IMR-90 (cell line): ENCODE measurements at regions not wholly inside any gene's neighbourhood (a gene's known extent, or its start where the extent isn't known, plus 50 kb on each side); places are given as distances from the start of the nearest gene placed in this dataset.
A peak's percentile ranks its signal among the peaks of the same experiment; 100 is the strongest.

Experiments used
- ATAC-seq: fragments of 200-7000 bp; cut with Tn5 transposase; 2 replicates; pipeline ENCODE4 v1.9.1; 2020; ENCODE audit warnings: low read depth, mild to moderate bottlenecking, moderate library complexity
- BruUV-seq: library from RNA; stranded (reverse); fragments of 400-500 nt; replicated peaks from 2 replicates; lab custom pipeline; 2021; lab: Mats Ljungman, UMichigan
- CTCF ChIA-PET: fragments of 300-600 bp; formaldehyde crosslinking; extraction: SDS; loops from one replicate; lab custom pipeline; 2021; ENCODE audit warnings: antibody characterized with exemption; lab: Yijun Ruan, JAX
- POLR2A ChIA-PET: fragments of 300-600 bp; sonication (Branson Sonifier 250); formaldehyde crosslinking; loops from one replicate; lab custom pipeline; 2022; ENCODE audit warnings: antibody characterized with exemption; ENCODE audit not compliant: unreplicated experiment; lab: Charles Lee
- DNase-seq: peaks from one replicate; pipeline ENCODE4 v3.0.0; 2013
- H2AFZ ChIP-seq: replicated peaks from 2 replicates; pipeline ENCODE3; 2013; ENCODE audit warnings: low read length, mild to moderate bottlenecking; ENCODE audit not compliant: poor library complexity
- H2AK5ac ChIP-seq: 2 replicates; pipeline ENCODE4 v1.6.1; 2013; ENCODE audit warnings: low read depth, low read length, inconsistent platforms
- H2AK9ac ChIP-seq: replicated peaks from 2 replicates; pipeline ENCODE3; 2013; ENCODE audit warnings: mild to moderate bottlenecking, low read depth, low read length, moderate library complexity; ENCODE audit not compliant: poor library complexity
- H2BK120ac ChIP-seq: 2 replicates; pipeline ENCODE4 v1.6.1; 2013; ENCODE audit warnings: low read depth, low read length, inconsistent platforms
- H2BK15ac ChIP-seq: 3 replicates; pipeline ENCODE4 v1.6.1; 2013; ENCODE audit warnings: low read depth, low read length, inconsistent platforms
- H2BK20ac ChIP-seq: 2 replicates; pipeline ENCODE4 v1.6.1; 2013; ENCODE audit warnings: low read depth, mild to moderate bottlenecking, inconsistent platforms, low read length, moderate library complexity
- H2BK5ac ChIP-seq: 2 replicates; pipeline ENCODE4 v1.6.1; 2013; ENCODE audit warnings: mild to moderate bottlenecking, low read depth, low read length, inconsistent platforms; ENCODE audit not compliant: poor library complexity, severe bottlenecking
- H3K14ac ChIP-seq: replicated peaks from 2 replicates; pipeline ENCODE4 v1.6.1; 2013; ENCODE audit warnings: low read depth, low read length, inconsistent platforms
- H3K18ac ChIP-seq: 2 replicates; pipeline ENCODE4 v1.6.1; 2013; ENCODE audit warnings: low read depth, low read length, control low read depth
- H3K23ac ChIP-seq: 2 replicates; pipeline ENCODE4 v1.6.1; 2013; ENCODE audit warnings: low read depth, low read length, inconsistent platforms
- H3K27ac ChIP-seq: 2 replicates; pipeline ENCODE4 v1.5.1; 2013; ENCODE audit warnings: mild to moderate bottlenecking, control low read depth, low read length; ENCODE audit not compliant: insufficient read depth
- H3K27me3 ChIP-seq: 2 replicates; pipeline ENCODE4 v1.6.1; 2013; ENCODE audit warnings: low read length; ENCODE audit not compliant: control insufficient read depth, insufficient read depth
- H3K36me3 ChIP-seq: 2 replicates; pipeline ENCODE4 v1.6.1; 2013; ENCODE audit warnings: low read length, mixed read lengths; ENCODE audit not compliant: control insufficient read depth, insufficient read depth
- H3K4ac ChIP-seq: 2 replicates; pipeline ENCODE4 v1.6.1; 2013; ENCODE audit warnings: low read depth, low read length, inconsistent platforms
- H3K4me1 ChIP-seq: 2 replicates; pipeline ENCODE4 v1.6.1; 2013; ENCODE audit warnings: low read length, mixed read lengths; ENCODE audit not compliant: control insufficient read depth, insufficient read depth
- H3K4me2 ChIP-seq: 2 replicates; pipeline ENCODE4 v1.6.1; 2013; ENCODE audit warnings: low read depth, mild to moderate bottlenecking, control low read depth, low read length, moderate library complexity
- H3K4me3 ChIP-seq: 2 replicates; pipeline ENCODE4 v1.5.1; 2013; ENCODE audit warnings: low read depth, mild to moderate bottlenecking, control low read depth, low read length, moderate library complexity; ENCODE audit not compliant: insufficient read depth
- H3K56ac ChIP-seq: 2 replicates; pipeline ENCODE4 v1.6.1; 2013; ENCODE audit warnings: low read length, inconsistent platforms; ENCODE audit not compliant: insufficient read depth; ENCODE audit errors: extremely low read depth
- H3K79me1 ChIP-seq, 2 experiments: 2 replicates each; pipeline ENCODE4 v1.6.1; 2013; ENCODE audit warnings: low read length in 2 of 2, inconsistent platforms in 1 of 2, low read depth in 1 of 2
- H3K9ac ChIP-seq: 2 replicates; pipeline ENCODE4 v1.6.1; 2013; ENCODE audit warnings: low read depth, low read length, control low read depth
- H3K9me1 ChIP-seq: 2 replicates; pipeline ENCODE4 v1.6.1; 2013; ENCODE audit warnings: low read length, inconsistent platforms; ENCODE audit not compliant: insufficient read depth
- H3K9me3 ChIP-seq: 2 replicates; pipeline ENCODE4 v1.6.1; 2013; ENCODE audit warnings: low read length; ENCODE audit not compliant: control insufficient read depth, insufficient read depth
- H4K20me1 ChIP-seq: 2 replicates; pipeline ENCODE4 v1.6.1; 2013; ENCODE audit warnings: low read length, inconsistent platforms; ENCODE audit not compliant: insufficient read depth
- H4K5ac ChIP-seq: 2 replicates; pipeline ENCODE4 v1.6.1; 2013; ENCODE audit warnings: mild to moderate bottlenecking, low read depth, low read length, control low read depth
- H4K8ac ChIP-seq, 2 experiments: 2 replicates each; pipeline ENCODE4 v1.6.1; 2013; ENCODE audit warnings: low read depth in 2 of 2, low read length in 2 of 2, control low read depth in 1 of 2, inconsistent platforms in 1 of 2
- H4K91ac ChIP-seq: 2 replicates; pipeline ENCODE4 v1.6.1; 2013; ENCODE audit warnings: low read depth, low read length, inconsistent platforms; ENCODE audit not compliant: insufficient read depth
- BHLHE40 ChIP-seq: fragments of 150-350 bp; IDR thresholded peaks from 2 replicates; pipeline ENCODE4 v1.6.1; 2016; ENCODE audit warnings: mild to moderate bottlenecking, low read depth, low read length
- CHD1 ChIP-seq: IDR thresholded peaks from 2 replicates; pipeline ENCODE4 v1.6.1; 2012; ENCODE audit warnings: low read depth, low read length, improper control_type of control experiment
- CTCF ChIP-seq: conservative IDR thresholded peaks from 2 replicates; pipeline ENCODE4 v1.5.1; 2012; ENCODE audit warnings: mild to moderate bottlenecking, low read depth, low read length, improper control_type of control experiment
- ELK1 ChIP-seq: fragments of 150-350 bp; IDR thresholded peaks from 2 replicates; pipeline ENCODE4 v1.6.1; 2016; ENCODE audit warnings: low read depth, mild to moderate bottlenecking, low read length, moderate library complexity, borderline replicate concordance
- FOS ChIP-seq: fragments of 150-350 bp; IDR thresholded peaks from 2 replicates; pipeline ENCODE4 v1.6.1; 2016; ENCODE audit warnings: low read depth, low read length
- MAFK ChIP-seq: IDR thresholded peaks from 2 replicates; pipeline ENCODE4 v1.6.1; 2012; ENCODE audit warnings: low read depth, low read length, improper control_type of control experiment
- MAZ ChIP-seq: IDR thresholded peaks from 2 replicates; pipeline ENCODE4 v1.6.1; 2012; ENCODE audit warnings: low read depth, mild to moderate bottlenecking, low read length, improper control_type of control experiment, moderate library complexity, borderline replicate concordance
- NFE2L2 ChIP-seq: fragments of 150-350 bp; IDR thresholded peaks from 2 replicates; pipeline ENCODE4 v1.6.1; 2016; ENCODE audit warnings: low read depth, mild to moderate bottlenecking, low read length
- RAD21 ChIP-seq: IDR thresholded peaks from 2 replicates; pipeline ENCODE4 v1.6.1; 2012; ENCODE audit warnings: low read length, improper control_type of control experiment
- RCOR1 ChIP-seq: IDR thresholded peaks from 2 replicates; pipeline ENCODE4 v1.6.1; 2012; ENCODE audit warnings: mild to moderate bottlenecking, low read length, improper control_type of control experiment; ENCODE audit not compliant: insufficient replicate concordance
- SMC3 ChIP-seq: fragments of 150-350 bp; IDR thresholded peaks from 2 replicates; pipeline ENCODE4 v1.6.1; 2016; ENCODE audit warnings: low read depth, mild to moderate bottlenecking, antibody characterized with exemption, low read length, moderate library complexity
- USF2 ChIP-seq: fragments of 150-350 bp; IDR thresholded peaks from 2 replicates; pipeline ENCODE4 v1.6.1; 2017; ENCODE audit warnings: mild to moderate bottlenecking, antibody characterized with exemption, low read length, low read depth
- WGBS, 2 experiments: methylation state at CpG; one replicate each; pipeline versions ENCODE4 v1.1.5 to v1.1.7; 2013; ENCODE audit warnings: missing lambda C conversion rate in 2 of 2; ENCODE audit not compliant: insufficient read length in 1 of 2; ENCODE audit errors: extremely low coverage in 2 of 2; 5-methylcytosine and 5-hydroxymethylcytosine counted together
- dilution Hi-C: fragments of 300-500 bp; cut with HindIII; formaldehyde crosslinking; loops from one replicate; pipeline ENCODE4 v1.14.3; 2018; ENCODE audit warnings: low sequenced_read_pairs; ENCODE audit not compliant: unreplicated experiment
- in situ Hi-C: fragments of 300-500 bp; cut with MboI; formaldehyde crosslinking; loops from 3 replicates; pipeline ENCODE4 v1.14.3; 2019; ENCODE audit warnings: low sequenced_read_pairs, inconsistent platforms, mixed read lengths
- intact Hi-C: fragments of 100-400 bp; cut with micrococcal nuclease; formaldehyde crosslinking; loops from 2 replicates; pipeline ENCODE4 v1.10.0; 2022

GRCh38 chr6:113451049-113451448, 406.1 kb upstream of the MARCKS start:
- Histone ChIP-seq H3K4ac (peak overlapping the region; percentile 68), H2AK9ac (no peak overlapping the region), H4K5ac (peak overlapping the region; percentile 67; the same call in 1 of the 2 replicates), H3K9ac (no peak overlapping the region), H2BK5ac (no peak overlapping the region), H3K18ac (peak overlapping the region; percentile 89), H3K36me3 (no peaks in the 10 kb centered on the region), H3K27me3 (no peaks in the 10 kb centered on the region), H3K4me3 (no peak overlapping the region), H3K56ac (no peak overlapping the region), H3K4me2 (no peak overlapping the region), H3K14ac (peak overlapping the region; percentile 20; the same call in 1 of the 2 replicates), H4K8ac (no peak overlapping the region), H3K9me3 (no peaks in the 10 kb centered on the region), H4K20me1 (no peaks in the 10 kb centered on the region), H4K91ac (peak overlapping the region; percentile 76), H3K9me1 (peaks cover 3% of the 10 kb centered on the region; the same call in 1 of the 2 replicates), H3K23ac (no peak overlapping the region), H2BK120ac (peak overlapping the region; percentile 59), H3K79me1 (no peaks in the 10 kb centered on the region), H3K27ac (no peak overlapping the region), H3K4me1 (peaks cover 1% of the 10 kb centered on the region; the same call in 1 of the 2 replicates), H2AK5ac (peak overlapping the region; percentile 36; the same call in 1 of the 2 replicates), H2BK15ac (peak overlapping the region; percentile 86; the same call in 2 of the 3 replicates), H2BK20ac (peak overlapping the region; percentile 79), H2AFZ (peak overlapping the region; percentile 26)
- no TSS peak for BruUV-seq
- WGBS, 2 experiments: no CpG with 5 or more reads among the region's 3 CpGs
- POLR2A ChIA-PET: no interaction called here
- intact Hi-C loops (no loop called here), in situ Hi-C loops (no loop called here), dilution Hi-C loops (no loop called here)
- CTCF ChIA-PET: no interaction called here
- no peak for TF ChIP-seq ELK1
- TF ChIP-seq FOS: no peak
- no peak for TF ChIP-seq MAFK
- no peak for TF ChIP-seq SMC3
- TF ChIP-seq CTCF: no peak
- no peak for TF ChIP-seq RCOR1
- no peak for TF ChIP-seq MAZ
- TF ChIP-seq NFE2L2: no peak
- no peak for TF ChIP-seq RAD21
- no peak for TF ChIP-seq USF2
- TF ChIP-seq CHD1: no peak
- TF ChIP-seq BHLHE40: no peak
- DNase-seq (no peak), ATAC-seq (no peak)
